ENCODE measurements at regions not wholly inside any gene's neighbourhood (a gene's known extent, or its start where the extent isn't known, plus 50 kb on each side); places are given as distances from the start of the nearest gene placed in this dataset.

GRCh38 chr15:88742161-88742560, 61.1 kb upstream of the ACAN start:
- H3K36me3 Mint-ChIP-seq (ENCODE audit: insufficient read depth): no peaks in the 10 kb centered on the region
- H3K4me3 Mint-ChIP-seq (ENCODE audit: low read depth): no peak overlapping the region
- no peak for DNase-seq (ENCODE audit: low spot score, unreplicated experiment)
- H3K27me3 Mint-ChIP-seq: peaks cover 8% of the 10 kb centered on the region
- TF ChIP-seq CTCF (IDR thresholded peaks at IDR 0.05; ENCODE audit: unreplicated experiment): no peak
- no peak overlapping the region for H3K27ac Mint-ChIP-seq
- H3K4me1 Mint-ChIP-seq (ENCODE audit: low read depth): peaks cover 5% of the 10 kb centered on the region
- no peaks in the 10 kb centered on the region for H3K9me3 Mint-ChIP-seq (ENCODE audit: low read depth)

- no peak for DNase-seq (ENCODE audit: low spot score, unreplicated experiment)
- no peaks in the 10 kb centered on the region for H3K36me3 Mint-ChIP-seq (ENCODE audit: insufficient read depth)
- peaks cover 12% of the 10 kb centered on the region for H3K27me3 Mint-ChIP-seq
- H3K27ac Mint-ChIP-seq: no peak overlapping the region
- H3K4me3 Mint-ChIP-seq (ENCODE audit: low read depth): no peak overlapping the region
- no peaks in the 10 kb centered on the region for H3K9me3 Mint-ChIP-seq (ENCODE audit: low read depth)
- no peak for TF ChIP-seq CTCF (IDR thresholded peaks at IDR 0.05; ENCODE audit: unreplicated experiment)
- peaks cover 5% of the 10 kb centered on the region for H3K4me1 Mint-ChIP-seq (ENCODE audit: low read depth)
These were observed 58.7 kb upstream of the ACAN start for GRCh38 chr15:88744548-88745020.

- H3K9me3 Mint-ChIP-seq (ENCODE audit: low read depth): no peaks in the 10 kb centered on the region
- H3K27ac Mint-ChIP-seq: no peak overlapping the region
- peaks cover 5% of the 10 kb centered on the region for H3K4me1 Mint-ChIP-seq (ENCODE audit: low read depth)
- no peak for DNase-seq (ENCODE audit: low spot score, unreplicated experiment)
- no peak overlapping the region for H3K4me3 Mint-ChIP-seq (ENCODE audit: low read depth)
- H3K36me3 Mint-ChIP-seq (ENCODE audit: insufficient read depth): no peaks in the 10 kb centered on the region
- H3K27me3 Mint-ChIP-seq: peaks cover 12% of the 10 kb centered on the region
- no peak for TF ChIP-seq CTCF (IDR thresholded peaks at IDR 0.05; ENCODE audit: unreplicated experiment)
These were observed 58.2 kb upstream of the ACAN start for GRCh38 chr15:88745065-88745464.

- Mint-ChIP-seq H3K4me3 (ENCODE audit: low read depth) (no peak overlapping the region), H3K9me3 (ENCODE audit: low read depth) (no peaks in the 10 kb centered on the region), H3K36me3 (ENCODE audit: insufficient read depth) (no peaks in the 10 kb centered on the region), H3K27me3 (peaks cover 9% of the 10 kb centered on the region), H3K27ac (no peak overlapping the region), H3K4me1 (ENCODE audit: low read depth) (peaks cover 5% of the 10 kb centered on the region)
- no peak for TF ChIP-seq CTCF (IDR thresholded peaks at IDR 0.05; ENCODE audit: unreplicated experiment)
- DNase-seq (ENCODE audit: low spot score, unreplicated experiment): no peak
These were observed 57.5 kb upstream of the ACAN start for GRCh38 chr15:88745696-88746095.

- Mint-ChIP-seq H3K4me3 (ENCODE audit: low read depth) (no peak overlapping the region), H3K9me3 (ENCODE audit: low read depth) (no peaks in the 10 kb centered on the region), H3K27ac (no peak overlapping the region), H3K36me3 (ENCODE audit: insufficient read depth) (no peaks in the 10 kb centered on the region), H3K4me1 (ENCODE audit: low read depth) (peaks cover 5% of the 10 kb centered on the region), H3K27me3 (peaks cover 9% of the 10 kb centered on the region)
- no peak for DNase-seq (ENCODE audit: low spot score, unreplicated experiment)
- no peak for TF ChIP-seq CTCF (IDR thresholded peaks at IDR 0.05; ENCODE audit: unreplicated experiment)
These were observed 56.8 kb upstream of the ACAN start for GRCh38 chr15:88746451-88746850.

All from progenitor cell of endocrine pancreas (in vitro differentiated cells).